ENCODE measurements at regions not wholly inside any gene's neighbourhood (a gene's known extent, or its start where the extent isn't known, plus 50 kb on each side); places are given as distances from the start of the nearest gene placed in this dataset.

- Histone ChIP-seq H3K4me3 (replicated peaks in 1 of 3; ENCODE audit: insufficient read depth in 1 of 3, low read depth in 2 of 3, low read length in 3 of 3) (no peak overlapping the region), H3K27ac (ENCODE audit: extremely low read length, insufficient read depth, low read length) (no peak overlapping the region), H3K4me2 (ENCODE audit: low read depth, low read length) (no peak overlapping the region), H3K36me3 (replicated peaks in 1 of 2; ENCODE audit: control insufficient read depth in 1 of 2, insufficient read depth in 2 of 2, low read length in 2 of 2) (no peaks in the 10 kb centered on the region), H3K4me1 (ENCODE audit: insufficient read depth, low read length) (no peaks in the 10 kb centered on the region), H3K9me3 (ENCODE audit: low read length) (peaks cover 51% of the 10 kb centered on the region), H4K20me1 (ENCODE audit: insufficient read depth, low read length) (no peaks in the 10 kb centered on the region), H3K79me2 (ENCODE audit: insufficient read depth, low read length) (no peaks in the 10 kb centered on the region), H3K9ac (ENCODE audit: insufficient read depth, low read depth, low read length) (no peak overlapping the region), H2AFZ (ENCODE audit: low read length) (no peak overlapping the region), H3K27me3 (ENCODE audit: control insufficient read depth in 1 of 2, insufficient read depth in 2 of 2, low read length in 2 of 2) (no peaks in the 10 kb centered on the region)
- ChIA-PET POLR2A (no interaction called here), CTCF (ENCODE audit: low intra/inter-chr PET ratio, low total read pairs) (no interaction called here)
- no peak for DNase-seq (ENCODE audit: low spot score)
- TF ChIP-seq LRRFIP1 (CRISPR knock-in tag; conservative IDR thresholded peaks at IDR 0.05) (no peak), ZMAT5 (CRISPR knock-in tag; IDR thresholded peaks at IDR 0.05; ENCODE audit: borderline replicate concordance, low read depth) (no peak), ZNF354B (CRISPR knock-in tag; IDR thresholded peaks at IDR 0.05) (no peak), CEBPG (CRISPR knock-in tag; IDR thresholded peaks at IDR 0.05) (no peak), ZBTB20 (CRISPR knock-in tag; IDR thresholded peaks at IDR 0.05; ENCODE audit: borderline replicate concordance, low read depth) (no peak), HOMEZ (CRISPR knock-in tag; IDR thresholded peaks at IDR 0.05; ENCODE audit: low read depth) (no peak), ELF1 (CRISPR knock-in tag; IDR thresholded peaks at IDR 0.05) (no peak), SATB2 (CRISPR knock-in tag; IDR thresholded peaks at IDR 0.05) (no peak), MEIS1 (CRISPR knock-in tag; IDR thresholded peaks at IDR 0.05; ENCODE audit: borderline replicate concordance) (no peak), ZBTB46 (CRISPR knock-in tag; IDR thresholded peaks at IDR 0.05; ENCODE audit: borderline replicate concordance) (no peak), ZMYM4 (CRISPR knock-in tag; IDR thresholded peaks at IDR 0.05) (no peak), ZNF891 (CRISPR knock-in tag; IDR thresholded peaks at IDR 0.05) (no peak), GMEB1 (CRISPR knock-in tag; IDR thresholded peaks at IDR 0.05; ENCODE audit: borderline replicate concordance) (no peak), SAFB2 (CRISPR knock-in tag; IDR thresholded peaks at IDR 0.05; ENCODE audit: borderline replicate concordance, low read depth) (no peak)
- no TSS peak for BruUV-seq (replicated peaks)
- WGBS (ENCODE audit: low lambda C conversion rate) = 3% methylated on average over 2 of the region's 2 CpGs
- no peak for ATAC-seq
- in situ Hi-C loops (cut with HindIII; ENCODE audit: extremely low pct_ligation_motif_present, low pct_unique_long_range_greater_than_20kb) (no loop called here), intact Hi-C loops (cut with micrococcal nuclease; ENCODE audit: unreplicated experiment) (no loop called here)
- no peak for FAIRE-seq
These were observed 400.0 kb upstream of the HTR1E start for GRCh38 chr6:86537292-86537861.
